Left colon (tissue), 2 donors: ENCODE measurements at regions not wholly inside any gene's neighbourhood (a gene's known extent, or its start where the extent isn't known, plus 50 kb on each side); places are given as distances from the start of the nearest gene placed in this dataset.

Experiments
- ATAC-seq: fragments of 200-7000 bp; cut with Tn5 transposase; one replicate; pipeline ENCODE4 v1.9.1; 2020; ENCODE audit warnings: mild to moderate bottlenecking, moderate library complexity
- DNase-seq, 2 donors: peaks; one replicate each; pipeline ENCODE4 v3.0.0-alpha.2; 2020
- intact Hi-C, 2 donors: fragments of 100-400 bp; cut with DNase I in 1 of 2; cut with micrococcal nuclease in 1 of 2; formaldehyde crosslinking; loops; one replicate each; pipeline versions ENCODE4 v1.11.2 to v1.14.0; 2022; cut with DNase I, micrococcal nuclease
- donor health status: DM: no; HTN: no; CAD: no.
- donor health status: DM: yes; HTN: yes; CAD: no.

DNA sequence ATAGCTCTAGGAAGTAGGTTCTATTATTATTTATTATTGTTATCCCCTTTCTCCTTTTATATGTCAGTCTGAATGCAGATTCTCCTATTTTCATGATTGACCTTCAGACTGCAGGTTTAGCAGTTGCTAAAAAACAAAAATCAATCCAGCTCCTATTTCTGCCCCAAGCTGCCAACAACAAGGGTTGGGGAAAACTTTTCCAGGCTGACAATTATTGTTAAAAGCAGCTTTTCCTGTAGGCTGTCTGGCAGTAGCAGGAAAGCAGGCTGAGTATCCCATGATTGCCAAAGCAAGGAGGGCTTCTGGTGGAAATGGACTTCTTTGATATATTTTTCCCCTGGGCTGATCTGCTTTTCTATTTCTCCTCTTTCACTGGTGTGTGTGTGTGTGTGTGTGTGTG is 78.0 kb upstream of the CTLA4 start:
- intact Hi-C loops = no loop called here
- DNase-seq (no peak), ATAC-seq (no peak)

DNA sequence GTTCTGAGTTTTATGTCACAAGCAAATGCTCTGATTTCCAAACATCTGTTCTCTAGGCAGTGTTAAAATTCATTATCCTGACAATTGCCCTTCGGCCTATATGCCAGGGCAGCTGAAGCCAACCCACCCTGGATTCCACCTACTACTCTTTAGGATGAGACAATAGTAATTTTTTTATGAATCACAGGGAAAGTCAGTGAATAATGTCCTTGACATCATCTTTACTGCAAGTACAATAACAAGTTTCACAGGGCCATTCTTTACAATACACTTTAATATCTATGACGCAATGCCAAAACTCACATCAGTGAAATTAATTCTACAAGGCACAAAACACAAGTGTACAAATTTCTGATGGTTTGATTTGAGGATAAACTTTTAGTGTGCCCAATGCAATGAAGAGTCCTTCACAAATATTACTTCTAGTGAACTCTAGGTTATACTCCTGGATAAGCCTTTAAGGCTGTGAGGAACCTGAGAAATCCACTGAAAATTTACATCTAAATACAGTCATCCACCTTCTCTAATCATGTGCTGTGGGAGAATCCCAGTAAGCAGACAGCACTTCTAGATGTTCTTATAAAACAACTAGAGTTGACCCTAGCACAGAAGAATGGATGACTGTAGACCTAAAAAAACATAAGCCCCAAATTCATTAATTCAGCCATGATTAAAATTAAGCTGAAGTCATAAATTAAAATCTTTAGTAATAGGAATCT is 77.3 kb upstream of the CTLA4 start:
- intact Hi-C loops = no loop called here
- DNase-seq = no peak
- peak; percentile 33 for ATAC-seq

DNA sequence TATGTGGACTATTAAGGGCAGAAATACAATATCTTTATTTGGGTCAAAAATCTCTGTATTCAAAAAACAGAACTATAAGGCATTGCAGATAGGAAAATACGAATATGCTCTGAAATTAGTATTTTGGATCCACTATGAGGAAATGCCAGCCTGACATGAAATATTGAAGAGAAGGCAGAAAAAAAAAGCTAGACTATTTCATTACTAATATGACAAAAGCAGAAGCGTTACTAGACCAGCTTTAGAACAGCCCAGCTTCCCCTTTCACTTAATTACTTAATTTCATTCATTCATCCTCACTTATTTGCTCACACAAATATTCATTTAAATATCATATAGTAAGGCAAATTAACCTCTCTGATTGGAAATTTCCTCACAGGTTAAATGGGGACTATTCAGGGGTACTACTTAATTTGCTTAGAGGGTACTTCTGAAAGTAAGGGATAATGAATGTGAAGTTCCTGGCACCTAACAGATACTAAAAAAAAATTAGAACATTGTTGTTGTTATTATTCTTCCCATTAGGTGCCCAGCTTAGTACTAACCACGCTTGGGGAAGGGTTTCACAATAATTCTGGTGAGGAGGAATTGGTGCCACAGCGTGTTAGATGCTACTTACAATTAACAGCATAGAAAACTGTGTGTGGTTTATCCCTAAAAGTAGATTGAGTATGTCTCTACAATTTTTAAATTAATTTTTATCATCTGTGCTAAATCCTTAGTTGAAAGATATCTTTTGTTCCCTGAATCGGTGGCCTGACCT is 71.1 kb upstream of the CTLA4 start:
- intact Hi-C loops = no loop called here
- DNase-seq (no peak), ATAC-seq (no peak)

DNA sequence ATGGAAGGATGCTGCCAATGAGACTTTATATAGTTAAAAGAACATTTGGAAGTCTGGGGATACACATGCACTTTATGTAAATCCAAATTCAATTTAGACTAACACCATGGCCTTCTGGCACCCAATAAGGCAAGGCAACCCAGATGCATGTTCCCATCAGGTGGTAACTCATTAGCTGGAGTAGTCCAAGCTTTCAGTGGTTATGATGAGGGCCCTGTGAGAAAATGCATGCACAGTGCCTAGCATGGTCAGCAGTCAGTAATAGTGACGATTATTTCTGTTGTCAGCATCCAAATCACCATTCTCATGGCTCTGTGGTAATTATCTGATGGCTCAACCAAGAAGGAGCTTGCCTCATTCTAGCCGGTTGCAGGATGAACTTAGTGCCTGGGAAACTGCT is 70.3 kb upstream of the CTLA4 start:
- intact Hi-C loops = no loop called here
- DNase-seq (no peak), ATAC-seq (no peak)

DNA sequence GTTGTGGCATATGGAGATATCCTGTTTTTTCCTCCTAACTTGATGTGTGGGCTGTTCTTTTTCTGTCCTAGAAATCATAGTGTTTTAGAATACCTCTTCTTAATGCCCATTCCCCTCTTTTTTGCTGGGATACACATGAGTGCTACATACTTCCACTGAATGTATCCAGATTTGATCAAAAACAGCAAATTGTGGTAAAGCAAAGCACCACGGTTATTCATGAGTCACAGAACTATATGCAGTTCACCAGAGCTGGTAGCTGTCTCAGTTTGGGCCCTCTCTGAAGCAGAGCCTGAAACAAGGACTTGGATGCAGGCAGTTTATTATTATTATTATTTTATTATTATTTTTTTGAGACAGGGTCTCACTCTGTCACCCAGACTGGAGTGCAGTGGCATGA is 69.9 kb upstream of the CTLA4 start:
- no peak for ATAC-seq
- no peak for DNase-seq
- intact Hi-C loops = no loop called here

DNA sequence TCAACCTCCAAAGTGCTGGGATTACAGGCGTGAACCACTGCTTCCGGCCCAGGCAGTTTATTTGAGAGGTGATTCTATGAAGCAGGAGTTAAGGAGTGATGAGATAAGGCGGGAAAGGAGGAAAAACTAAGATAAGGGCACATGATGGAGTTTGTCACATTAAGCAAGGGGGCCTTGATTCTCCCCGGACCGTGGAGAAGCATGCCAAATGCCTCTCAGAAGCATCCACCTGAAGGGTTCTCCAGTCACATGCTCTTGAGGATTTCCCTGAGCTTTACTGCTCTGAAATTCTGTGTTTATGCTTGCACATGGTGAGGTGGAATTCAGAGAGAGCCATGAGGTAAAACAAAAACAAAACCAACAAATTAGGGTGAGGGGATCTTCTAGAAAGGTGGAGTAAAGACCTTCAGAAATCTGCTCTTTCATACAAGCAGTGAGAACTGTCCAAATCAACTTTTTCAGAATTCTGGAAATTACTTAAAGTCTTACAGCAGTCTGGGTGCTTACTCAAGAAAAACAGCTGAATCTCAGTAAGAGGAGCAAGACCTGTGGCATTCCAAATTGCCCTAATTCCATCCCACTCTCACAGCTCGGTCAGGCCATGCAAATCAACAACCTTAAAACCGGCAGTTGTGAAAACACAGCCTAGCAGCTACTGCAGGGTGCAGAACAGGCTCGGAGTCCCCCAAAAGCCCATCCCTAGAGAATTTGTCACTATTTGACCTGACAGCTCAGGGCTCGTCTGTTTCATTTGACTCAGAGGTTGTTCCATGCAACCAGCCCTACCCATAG is 69.1 kb upstream of the CTLA4 start:
- DNase-seq = no peak
- no peak for ATAC-seq
- intact Hi-C loops = no loop called here

DNA sequence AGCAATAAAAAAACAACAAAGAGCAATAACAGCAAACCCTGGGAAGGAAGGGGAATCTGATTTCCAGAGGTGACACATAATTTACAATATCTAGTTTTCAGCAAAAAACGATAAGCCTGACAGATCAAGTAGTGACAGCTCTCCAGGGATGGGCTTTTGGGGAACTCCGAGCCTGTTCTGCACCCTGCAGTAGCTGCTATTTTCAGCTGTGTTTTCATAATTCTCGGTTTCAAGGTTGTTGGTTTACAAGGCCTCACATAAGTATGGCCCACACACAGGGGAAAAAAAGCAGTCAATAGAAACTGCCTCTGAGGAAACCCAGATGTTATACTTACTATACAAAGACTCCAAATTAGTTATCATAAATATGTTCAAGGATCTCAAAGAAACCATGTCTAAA is 67.7 kb upstream of the CTLA4 start:
- intact Hi-C loops = no loop called here
- ATAC-seq = no peak
- no peak for DNase-seq

DNA sequence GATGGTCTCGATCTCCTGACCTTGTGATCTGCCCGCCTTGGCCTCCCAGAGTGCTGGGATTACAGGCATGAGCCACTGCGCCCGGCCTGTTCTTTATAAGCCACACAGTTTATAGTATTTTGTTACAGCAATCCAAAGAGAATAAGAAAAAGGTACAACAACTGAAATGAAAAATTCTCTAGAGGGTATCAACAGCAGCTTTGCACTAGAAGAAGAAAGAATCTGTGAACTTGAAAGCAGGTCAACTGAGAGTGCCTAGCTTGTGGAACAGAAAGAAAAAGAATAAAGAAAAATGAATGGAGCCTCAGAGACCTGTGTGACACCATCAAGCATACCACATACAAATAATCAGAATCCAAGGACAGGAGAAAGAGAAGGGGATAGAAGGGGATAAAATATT is 66.8 kb upstream of the CTLA4 start:
- DNase-seq (no peak), ATAC-seq (no peak)
- intact Hi-C loops = no loop called here

DNA sequence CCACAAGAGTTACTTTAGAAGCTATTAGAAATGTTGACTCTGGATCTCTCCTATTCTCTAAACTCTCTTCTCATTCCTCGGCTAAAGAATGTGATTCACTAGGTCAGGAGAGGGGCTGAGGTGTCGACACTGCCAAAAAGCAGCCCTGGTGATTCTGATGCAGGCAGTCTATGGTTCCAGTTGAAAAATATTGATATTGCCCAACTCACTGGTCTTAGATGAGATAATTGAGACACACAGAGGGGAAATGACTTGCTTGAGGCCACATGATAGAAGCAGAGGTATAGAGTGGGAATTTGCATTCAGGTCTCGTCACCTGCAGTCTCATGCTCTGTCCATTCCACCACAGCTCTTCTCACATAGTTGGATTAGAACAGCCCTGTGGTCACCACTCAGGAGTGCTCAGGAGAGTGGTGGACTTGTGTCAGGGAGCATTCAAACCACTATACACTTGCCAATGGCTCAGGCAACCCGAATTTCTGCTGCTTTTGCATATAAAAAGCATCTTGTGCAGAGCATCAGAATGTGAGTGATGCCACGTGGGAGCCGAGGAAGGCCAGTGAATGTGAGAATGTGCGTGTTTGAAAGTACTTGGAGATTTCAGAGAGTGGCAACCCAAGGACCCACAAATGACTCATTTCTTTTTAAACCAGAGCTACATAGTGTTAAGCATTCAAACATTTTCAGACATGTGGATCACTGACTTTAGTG is 65.1 kb upstream of the CTLA4 start:
- intact Hi-C loops = no loop called here
- no peak for DNase-seq
- ATAC-seq = no peak

DNA sequence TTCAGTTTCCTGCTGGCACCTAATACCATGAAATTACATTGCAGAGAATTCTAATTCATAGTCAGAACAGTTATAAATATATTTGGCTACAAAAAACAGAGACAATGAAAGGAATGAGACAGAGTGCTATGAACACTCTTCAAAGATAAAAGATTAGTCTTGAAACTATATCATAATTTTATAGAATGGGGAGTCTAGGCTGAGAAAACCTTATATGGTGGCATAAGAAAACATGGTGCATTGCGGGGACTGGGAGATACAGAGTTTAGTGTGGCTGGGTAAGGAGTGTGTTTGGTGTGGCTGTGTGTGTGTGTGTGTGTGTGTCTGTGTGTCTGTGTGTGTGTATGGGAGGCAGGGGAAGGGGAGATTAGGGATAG is 64.5 kb upstream of the CTLA4 start:
- intact Hi-C loops = no loop called here
- ATAC-seq = no peak
- no peak for DNase-seq

DNA sequence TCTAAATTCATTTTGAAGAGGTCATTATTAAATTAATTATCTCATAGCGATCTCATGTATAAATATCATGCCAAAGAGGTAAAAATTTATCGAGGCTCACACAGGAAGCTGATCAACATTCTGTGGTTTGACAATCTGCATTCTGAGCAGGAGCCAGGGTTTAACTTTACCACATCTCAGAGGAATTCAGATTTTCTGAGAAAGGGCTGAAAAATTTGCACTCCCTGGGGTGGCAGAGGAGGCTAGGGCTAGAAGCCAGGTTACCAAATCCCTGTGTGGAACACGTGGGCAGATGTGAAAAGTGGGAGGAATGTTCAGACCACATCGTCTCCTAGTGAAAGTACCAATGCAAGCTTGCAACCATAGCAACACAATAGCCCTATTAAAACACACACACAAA is 63.5 kb upstream of the CTLA4 start:
- ATAC-seq (no peak), DNase-seq (no peak)
- intact Hi-C loops = no loop called here

DNA sequence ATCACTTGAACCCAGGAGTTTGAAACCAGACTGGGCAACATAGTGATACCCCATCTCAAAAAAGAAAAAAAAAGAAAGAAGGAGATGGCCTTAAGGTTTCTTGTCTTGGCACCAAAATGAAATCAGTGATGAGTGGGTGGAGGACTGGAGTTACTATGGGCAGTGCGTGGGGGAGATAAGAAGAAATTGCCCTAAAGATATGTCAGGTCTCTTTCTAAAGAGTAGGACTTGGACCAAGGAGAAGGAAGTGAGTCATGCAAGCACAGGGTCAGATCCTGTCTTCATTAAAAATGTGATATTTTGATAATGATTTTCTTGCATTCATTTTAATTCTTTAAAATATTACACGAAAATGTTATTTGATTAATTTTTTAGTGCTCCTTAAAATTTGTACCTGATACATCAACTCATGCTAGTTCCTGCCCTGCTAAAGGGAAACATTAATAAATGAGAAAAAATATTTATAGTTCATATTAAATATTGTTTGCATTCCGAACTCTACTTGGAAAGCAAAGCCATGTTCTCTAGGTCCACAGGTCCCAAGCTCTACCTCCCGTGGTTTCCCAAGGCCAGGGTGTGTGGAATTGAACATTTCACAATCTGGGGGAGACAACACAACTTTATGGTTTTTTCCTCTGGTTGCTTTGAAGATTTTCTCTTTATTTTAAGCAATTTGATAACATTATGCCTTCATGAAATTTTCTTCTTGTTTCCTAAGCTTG is 62.6 kb upstream of the CTLA4 start:
- intact Hi-C loops = no loop called here
- ATAC-seq (no peak), DNase-seq (no peak)

DNA sequence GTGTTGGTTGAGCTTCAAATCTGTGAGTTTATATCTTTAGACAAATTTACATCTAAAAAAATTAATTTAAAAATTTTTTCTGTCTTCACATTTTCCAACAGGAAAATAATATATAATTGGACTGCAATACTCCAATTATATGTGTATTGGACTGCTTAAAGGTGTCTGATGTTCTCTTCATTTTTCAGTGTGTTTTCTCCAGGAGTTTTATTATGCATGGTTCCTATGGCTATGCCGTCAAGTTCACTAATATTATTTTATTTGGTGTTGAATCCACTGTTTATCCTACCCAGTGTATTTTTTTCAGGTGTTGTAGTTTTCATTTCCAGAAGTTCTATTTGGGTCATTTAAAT is 62.1 kb upstream of the CTLA4 start:
- no peak for DNase-seq
- intact Hi-C loops = no loop called here
- no peak for ATAC-seq

DNA sequence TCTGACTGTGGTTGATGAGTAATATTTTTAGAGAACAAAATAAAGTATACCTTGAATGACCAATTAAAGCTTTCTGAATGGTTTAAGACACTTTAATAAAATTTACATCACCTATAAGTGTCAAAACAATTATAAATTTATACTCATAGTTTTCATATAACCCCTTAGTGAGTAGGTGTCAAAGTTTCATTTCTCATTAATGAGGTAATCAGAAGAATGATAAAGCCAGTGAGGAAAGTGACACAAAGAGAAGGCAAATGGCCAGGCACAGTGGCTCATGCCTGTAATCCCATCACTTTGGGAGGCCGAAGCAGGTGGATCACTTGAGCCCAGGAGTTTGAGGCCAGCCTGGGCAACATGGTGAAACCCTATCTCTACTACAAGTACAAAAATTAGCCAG is 60.8 kb upstream of the CTLA4 start:
- DNase-seq (no peak), ATAC-seq (no peak)
- intact Hi-C loops = no loop called here

DNA sequence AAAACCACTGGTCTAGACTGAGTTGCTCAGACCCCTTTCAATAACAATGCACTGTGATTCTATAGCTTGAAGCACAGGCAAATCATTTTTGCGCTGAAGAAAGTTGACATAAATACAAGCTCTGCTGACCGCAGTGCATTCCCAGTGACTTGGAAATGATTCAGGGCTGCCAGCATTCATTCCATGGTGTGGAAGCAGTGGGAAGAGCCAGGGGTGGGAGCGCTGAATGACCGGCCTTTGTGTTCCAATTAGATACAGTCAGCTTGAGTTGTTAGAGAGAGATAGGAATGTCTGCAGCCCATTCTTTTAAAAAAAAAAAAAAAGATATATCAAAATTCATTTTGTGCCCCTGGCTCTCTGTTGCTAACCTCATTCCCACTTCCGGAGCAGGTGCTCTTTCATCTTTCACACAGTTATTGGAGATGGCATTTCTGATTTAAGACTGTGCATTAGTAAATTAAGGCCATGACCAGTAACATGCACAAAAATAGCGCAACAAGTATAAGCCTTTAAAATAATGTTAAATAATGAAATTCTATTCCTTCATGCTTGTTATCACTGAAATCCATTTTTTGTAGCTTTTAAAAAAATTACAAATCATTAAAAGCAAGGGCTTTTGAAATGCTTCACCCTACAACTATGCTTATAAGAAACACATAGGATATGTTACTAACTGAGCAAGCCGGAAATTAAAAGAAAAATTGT is 59.4 kb upstream of the CTLA4 start:
- intact Hi-C loops = no loop called here
- DNase-seq = no peak
- no peak for ATAC-seq

DNA sequence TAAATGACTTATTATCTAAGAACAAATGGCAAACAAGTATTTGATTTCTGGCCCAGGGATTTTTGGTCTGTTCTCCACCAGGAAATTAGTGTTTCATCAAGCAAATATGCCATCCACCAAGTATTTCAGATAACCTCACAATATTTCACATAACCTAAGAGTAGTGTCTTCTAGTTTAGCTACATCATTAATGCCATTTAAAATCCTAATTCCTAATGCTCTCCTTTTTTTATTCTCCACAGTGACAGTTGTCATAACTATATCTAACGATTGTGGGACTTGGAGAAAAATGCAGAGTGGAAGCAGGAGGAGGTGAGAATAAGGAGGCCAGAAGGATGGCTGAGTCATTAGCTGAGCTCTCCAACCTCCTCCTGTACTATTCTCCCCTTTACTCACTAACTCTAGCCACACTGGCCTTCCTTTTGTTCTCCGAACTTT is 58.5 kb upstream of the CTLA4 start:
- DNase-seq = no peak
- intact Hi-C loops = no loop called here

DNA sequence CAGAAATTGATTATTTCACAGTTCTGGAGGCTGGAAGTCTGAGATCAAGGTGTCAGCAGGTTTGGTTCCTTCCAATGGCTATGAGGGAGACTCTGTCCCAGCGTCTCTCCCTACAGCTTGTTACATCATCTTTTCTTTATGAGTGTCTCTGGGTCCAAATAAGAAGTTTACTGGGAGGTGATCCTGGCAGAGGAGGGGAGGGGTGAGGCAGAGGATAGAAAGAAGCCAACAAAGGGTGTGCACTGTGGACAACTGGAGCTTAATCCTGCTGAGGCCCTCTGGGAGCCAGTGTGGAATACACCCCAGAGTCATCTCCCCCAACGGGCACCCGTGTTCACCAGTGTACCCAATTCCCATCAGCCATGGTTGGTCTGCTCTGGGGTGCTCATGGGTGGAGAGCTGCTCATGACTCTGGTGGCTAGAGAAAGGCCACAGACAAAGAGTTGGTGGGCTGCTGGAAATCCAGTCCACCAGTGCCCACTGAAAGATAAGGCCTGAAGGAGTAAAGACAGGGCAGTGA is 57.5 kb upstream of the CTLA4 start:
- no peak for ATAC-seq
- no peak for DNase-seq
- intact Hi-C loops = loop anchor here in 1 of 2 donors (10.0 kb wide), 1 partner anchor 325 kb away; no protein-coding TSS in a partner anchor

More for the DNA sequence above, 58.5 kb upstream of the CTLA4 start:
- no peak for ATAC-seq
